NOMO-1 treated with dmso at 0.1 percent for 144 hours (cell line): ENCODE measurements at regions not wholly inside any gene's neighbourhood (a gene's known extent, or its start where the extent isn't known, plus 50 kb on each side); places are given as distances from the start of the nearest gene placed in this dataset.

Experiments used
- DNase-seq: peaks from one replicate; lab custom pipeline; 2025; ENCODE audit not compliant: unreplicated experiment; lab: John Stamatoyannopoulos, UW

DNA sequence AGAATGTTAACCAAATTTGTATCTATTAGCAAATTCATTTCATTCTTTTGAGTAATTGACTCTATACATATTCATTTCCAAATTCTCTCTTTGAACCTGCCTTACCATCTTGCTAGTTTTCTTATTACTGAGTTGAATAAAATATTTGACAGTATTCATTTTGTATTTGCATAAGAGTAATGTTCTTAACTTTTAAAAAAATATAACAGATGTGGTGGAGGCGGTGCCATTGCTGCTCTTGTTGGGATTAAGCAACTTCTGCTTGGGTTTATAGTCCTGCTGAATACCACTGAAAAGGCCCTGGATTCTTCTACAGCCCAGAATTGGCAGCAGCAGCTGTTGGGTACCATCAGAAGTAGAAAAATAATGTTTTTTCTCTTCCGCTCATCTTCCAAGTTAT is 148.9 kb upstream of the PEX5L start:
- no peak for DNase-seq

DNA sequence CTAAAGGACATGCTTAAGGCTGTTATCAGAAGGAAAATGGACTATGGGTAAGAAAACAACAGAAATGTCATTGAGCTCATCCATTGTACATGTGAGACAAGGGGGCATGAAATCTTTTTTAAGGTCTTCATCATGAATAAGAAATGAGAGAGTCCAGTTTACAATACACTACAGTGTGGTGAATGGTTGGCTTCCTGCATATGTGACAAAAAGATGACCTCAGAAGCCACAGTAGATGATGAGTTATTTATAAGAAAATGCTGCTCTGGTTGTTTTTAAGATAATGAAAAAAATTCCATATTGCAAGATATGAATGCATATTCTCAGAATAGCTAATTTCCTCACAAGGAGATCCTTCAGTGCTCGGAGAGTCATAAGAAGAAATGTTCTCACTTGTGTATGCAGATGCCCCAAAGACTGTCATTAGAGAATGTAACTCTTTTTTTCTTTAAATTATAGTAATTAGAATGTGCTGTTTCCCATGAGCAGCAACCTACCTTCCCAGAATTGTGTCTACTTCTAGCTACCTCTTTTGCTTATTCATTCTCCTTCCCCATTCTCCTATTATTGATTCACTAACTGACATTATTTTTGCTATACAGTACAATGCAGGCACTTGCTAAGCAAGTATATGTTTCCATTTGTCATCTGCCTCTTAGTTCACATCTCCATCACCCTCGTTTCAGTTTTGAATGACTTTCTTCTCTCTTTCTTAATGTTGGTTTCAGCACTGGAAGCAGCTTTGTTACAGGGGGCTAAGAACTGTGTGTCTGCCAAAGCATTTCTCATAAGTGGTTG is 152.0 kb upstream of the PEX5L start:
- no peak for DNase-seq

DNA sequence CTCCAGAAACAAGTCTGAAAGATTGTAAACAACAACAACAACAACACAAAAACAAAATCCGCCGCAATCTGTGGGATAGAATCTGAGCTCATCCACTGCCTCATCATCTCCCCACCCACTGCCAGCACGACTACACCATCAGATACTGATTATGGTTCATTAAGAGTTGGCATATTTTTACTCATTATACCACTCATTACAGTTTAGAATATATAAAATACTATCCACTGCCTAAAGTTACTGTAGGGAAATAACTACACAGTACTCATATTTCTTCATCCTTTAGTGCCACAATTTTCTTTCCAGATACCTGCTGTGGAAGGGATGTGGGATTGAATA is 152.5 kb upstream of the PEX5L start:
- DNase-seq: no peak

DNA sequence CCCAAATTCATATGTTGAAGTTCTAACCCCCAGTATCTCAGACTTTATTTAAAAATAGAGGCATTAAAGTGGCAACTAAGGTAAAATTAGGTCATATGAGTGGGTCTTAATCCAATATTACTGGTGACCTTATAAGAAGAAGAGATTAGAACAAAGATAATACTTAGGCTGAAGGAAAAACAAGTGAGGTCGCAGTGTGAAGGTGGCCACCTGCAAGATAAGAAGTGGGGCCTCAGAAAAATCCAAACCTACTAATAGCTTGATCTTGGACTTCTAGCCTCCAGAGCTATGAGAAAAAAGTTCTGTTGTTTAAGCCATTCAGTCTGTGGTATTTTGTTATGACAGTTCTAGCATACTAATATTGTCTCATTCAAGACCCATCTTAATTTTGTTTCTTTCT is 159.9 kb upstream of the PEX5L start:
- no peak for DNase-seq

GRCh38 chr3:180199417-180199995 is 162.8 kb upstream of the PEX5L start:
- DNase-seq: no peak

- DNase-seq: no peak
Observed at GRCh38 chr3:180215866-180216265, 179.1 kb upstream of the PEX5L start.

DNA sequence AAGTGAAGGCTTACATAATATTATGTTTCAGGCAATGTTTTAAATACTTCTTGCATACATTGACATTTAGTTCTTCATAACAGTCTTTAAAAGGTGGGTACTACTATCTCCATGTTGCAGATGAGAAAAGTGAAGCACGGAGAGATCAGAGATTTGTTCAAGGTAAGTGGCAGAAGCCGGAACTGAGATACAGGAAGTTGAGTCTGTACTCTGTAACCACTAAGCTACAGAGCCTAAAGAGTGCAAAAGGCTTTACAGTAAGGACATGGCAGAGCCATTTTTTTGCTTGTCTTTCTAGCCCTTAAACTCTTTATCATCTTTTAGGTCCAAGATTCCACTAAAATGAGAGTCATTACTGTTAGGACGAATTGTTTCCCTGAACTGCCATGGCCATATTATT is 186.5 kb upstream of the PEX5L start:
- DNase-seq: no peak

- no peak for DNase-seq
Observed at GRCh38 chr3:180229113-180229512, 192.4 kb upstream of the PEX5L start.

GRCh38 chr3:180239939-180240338 is 203.2 kb upstream of the PEX5L start:
- DNase-seq: no peak

DNA sequence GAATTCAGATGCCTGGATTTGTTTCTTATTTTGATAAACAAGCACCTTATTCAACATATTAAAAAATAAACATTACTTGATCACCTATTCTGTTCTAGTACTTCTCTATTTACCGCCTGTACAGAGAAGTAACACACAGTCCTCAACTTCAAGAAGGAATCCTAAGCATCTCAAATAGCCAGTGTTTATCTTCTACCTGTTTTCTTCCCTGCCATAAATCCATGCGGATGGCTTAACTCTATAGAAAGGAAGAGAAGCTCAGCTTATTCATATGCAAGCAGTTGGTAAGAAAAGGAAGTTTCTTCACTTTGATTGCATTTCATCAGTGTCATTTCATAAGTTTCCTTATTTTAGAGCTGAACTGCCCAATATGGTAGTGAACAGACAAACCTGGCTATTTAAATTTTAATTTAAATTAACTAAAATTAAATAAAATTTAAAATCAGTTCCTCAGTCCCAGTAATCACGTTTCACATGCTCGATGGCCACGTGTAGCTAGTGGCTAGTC is 210.0 kb upstream of the PEX5L start:
- DNase-seq: peak; percentile 44

- no peak for DNase-seq
Observed at GRCh38 chr3:180250172-180250571, 213.4 kb upstream of the PEX5L start.

GRCh38 chr3:180252683-180253082 is 215.9 kb upstream of the PEX5L start:
- no peak for DNase-seq

GRCh38 chr3:180253283-180253682 is 216.5 kb upstream of the PEX5L start:
- no peak for DNase-seq

- no peak for DNase-seq
Observed at GRCh38 chr3:180264479-180264878, 227.7 kb upstream of the PEX5L start.

DNA sequence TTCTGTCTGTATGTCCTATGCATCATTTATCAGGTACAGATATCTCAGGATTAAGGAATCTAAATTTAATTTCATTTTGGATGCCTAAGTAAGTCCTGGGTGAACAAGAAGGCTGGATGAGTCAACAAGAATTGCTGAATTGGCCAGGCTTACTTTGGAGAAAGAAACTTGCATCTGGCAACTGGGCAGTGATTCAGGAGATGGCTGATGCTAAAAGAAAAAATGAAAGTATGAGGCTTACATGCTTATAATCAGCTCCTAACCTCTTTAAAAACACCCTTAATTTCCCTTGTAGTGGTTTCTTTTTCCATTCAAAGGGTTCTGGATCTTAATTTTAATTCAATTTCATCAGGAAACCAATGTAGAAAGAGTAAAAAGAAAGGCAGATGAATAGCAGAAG is 228.8 kb upstream of the PEX5L start:
- no peak for DNase-seq

DNA sequence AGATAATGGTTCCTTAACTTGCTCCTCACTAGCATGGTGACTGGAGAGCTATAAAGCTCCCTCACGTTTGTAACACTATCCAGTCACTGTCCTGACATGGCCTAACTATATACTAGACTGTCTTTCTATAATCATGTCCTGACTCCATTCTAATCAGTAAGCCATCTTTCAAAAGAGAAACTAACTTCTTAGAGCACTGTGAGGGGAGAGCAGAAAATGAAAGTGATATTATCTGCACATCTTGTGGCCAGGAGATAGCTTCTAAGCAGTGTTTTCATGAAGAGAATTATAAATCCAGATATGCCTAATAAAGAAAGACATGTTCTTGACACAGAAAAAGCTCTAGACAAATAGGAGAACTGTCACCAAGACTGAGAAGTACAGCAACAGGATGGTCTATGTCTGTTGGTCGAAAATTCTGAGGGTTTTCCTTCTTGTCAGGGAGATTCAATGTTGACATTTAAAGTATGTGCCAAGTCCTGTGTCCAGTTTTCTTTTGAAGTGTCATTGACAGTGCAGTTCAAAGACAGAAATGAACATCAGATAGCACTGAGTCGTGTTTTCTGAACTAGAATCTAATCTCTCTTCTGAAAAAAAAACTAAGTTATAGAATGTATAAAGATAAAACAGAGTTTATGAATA is 230.6 kb upstream of the PEX5L start:
- DNase-seq: peak; percentile 30

DNA sequence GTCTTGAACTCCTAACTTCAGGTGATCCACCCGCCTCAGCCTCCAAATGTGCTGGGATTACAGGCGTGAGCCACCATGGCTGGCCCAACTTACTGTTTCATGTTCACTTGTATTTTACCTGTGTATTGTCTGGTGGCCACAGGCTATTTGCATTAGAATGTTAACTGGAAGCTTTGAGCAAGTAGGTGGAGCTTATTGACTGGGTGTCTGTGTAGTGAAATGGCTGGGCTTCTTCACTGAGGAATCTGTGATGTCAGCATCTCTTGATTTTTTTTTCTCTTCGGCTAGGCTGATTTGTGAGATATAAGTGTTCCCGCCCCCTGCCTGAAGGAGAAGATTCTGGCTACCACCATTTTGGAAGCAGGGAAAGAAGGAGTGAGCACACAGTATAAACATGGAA is 237.8 kb upstream of the PEX5L start:
- DNase-seq: no peak

DNA sequence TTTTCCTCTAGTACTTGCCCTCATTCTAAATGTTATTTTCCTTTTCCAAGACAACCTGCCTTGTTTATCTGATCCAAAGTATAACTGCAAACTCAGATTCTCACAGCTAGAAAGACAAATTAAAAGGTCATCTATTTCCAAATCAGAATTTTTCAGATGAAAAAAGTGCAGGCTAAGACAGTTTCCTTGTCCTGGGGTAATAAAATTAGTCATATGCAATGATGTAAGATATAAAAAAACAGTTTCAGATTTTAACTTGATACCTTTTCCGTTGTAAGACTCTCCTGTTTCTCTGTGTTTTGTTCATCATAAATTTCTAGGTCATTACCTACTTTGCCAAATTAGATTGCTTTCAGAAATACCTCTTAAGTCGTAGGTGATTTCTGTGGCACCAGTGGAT is 238.4 kb upstream of the PEX5L start:
- DNase-seq: no peak

GRCh38 chr3:180277041-180277440 is 240.3 kb upstream of the PEX5L start:
- no peak for DNase-seq

- peak; percentile 77 for DNase-seq
Observed at GRCh38 chr3:180278583-180279188, 241.9 kb upstream of the PEX5L start.

DNA sequence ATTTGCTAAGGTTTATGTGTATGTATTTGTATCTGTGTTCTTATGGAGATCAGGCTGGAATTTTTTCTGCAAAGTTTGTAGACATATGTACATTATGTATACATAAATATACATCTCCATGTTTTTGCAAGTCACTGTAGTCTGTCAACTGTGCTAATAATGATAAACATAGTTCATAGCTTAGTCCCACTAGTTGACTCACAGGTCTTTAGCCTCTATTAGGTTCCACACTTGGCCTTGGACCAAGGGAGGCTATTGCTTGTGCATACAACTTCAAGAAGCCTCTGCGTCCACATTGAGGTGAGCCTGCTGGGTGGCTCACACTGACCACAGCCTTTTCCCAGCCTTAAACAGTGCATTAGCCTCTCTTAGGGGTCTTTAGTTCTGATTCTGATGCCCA is 243.8 kb upstream of the PEX5L start:
- no peak for DNase-seq

DNA sequence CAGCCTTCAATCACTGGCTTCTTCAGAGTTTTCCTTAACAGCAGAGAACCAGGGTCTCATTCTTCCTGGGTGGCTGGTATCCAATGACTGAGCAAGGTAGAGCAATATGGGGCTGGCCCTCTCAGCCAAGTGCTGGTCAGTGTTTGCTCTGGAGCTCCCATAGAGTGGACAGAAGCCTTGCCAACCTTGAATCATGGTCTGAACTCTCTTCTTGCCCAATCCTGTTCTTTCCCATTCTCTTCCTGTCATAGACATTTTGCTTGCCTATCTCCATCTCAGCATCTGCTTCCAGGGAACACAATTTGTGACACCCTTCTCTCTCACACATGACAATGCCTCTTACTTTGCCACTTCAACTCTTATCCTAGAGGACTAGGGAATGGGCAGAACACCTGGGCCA is 245.6 kb upstream of the PEX5L start:
- DNase-seq: no peak
